ENCODE measurements at regions not wholly inside any gene's neighbourhood (a gene's known extent, or its start where the extent isn't known, plus 50 kb on each side); places are given as distances from the start of the nearest gene placed in this dataset.

DNA sequence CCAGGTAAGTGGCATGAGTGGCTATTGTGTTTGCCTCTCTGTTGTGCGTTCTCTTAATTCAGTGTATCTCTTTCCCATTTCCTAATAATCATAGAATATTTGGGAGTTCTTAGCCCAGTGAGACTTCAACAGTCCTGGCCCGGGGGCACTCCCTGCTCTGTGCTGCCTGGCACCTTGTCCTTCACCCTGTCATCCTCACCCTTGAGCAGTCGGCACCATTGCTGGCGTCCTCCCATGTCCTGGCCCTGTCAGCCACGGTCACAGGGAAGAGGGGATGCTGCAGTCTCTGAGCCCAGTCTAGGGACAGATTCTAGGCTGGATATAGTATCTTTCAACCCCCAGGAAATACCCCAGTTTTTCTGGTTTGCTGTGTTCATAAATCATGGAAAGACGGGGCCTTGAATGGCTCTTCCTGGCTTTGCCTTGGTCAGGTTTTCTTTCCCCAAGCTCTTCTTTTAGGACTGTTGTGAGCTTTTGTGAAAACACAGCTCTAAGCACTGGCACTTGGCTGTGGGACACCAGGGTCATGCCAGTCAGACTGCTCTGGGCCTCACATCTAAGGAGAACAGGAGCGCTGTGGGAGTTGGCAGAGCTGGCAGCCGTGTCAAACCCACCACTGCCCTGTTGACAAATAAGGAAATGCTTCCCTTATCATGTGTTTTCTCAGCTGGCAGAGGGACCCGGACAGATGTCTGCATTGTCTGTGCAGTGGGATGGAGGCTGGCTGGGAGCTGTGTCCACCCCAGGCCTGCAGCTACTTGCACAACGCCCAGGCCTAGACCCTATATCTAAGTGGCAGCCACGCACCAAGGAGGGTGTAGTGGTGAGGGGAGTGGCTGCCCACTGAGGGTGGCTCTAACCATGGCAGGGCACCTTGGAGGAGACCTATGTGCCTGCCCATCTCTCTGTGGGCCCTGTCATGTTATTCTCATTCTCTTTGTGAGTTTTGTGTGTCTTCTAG is 378.6 kb downstream of the ICE1 start:
- POLR2A ChIA-PET, result no interaction called here

DNA sequence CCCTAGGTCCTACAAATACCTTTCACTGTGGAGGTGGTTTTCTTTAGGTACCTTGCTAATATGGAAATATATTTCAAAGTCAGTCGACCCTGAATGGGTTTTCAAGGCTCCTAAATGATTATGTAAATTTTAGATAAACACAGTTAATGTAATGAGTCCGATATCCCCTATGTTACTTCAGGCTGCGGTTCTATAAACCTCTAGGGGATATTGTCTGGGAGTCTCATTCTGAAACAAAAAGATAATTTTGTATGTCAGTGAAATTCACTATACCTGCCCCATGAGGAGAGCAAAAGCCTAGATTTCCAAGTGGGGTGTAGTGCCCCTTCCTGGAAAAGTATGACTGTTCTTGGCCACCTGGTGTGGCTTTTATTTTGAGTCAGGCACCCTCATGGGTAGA is 377.3 kb downstream of the ICE1 start:
- ChIA-PET CTCF (no interaction called here), POLR2A (no interaction called here)
- H3K9me3 Mint-ChIP-seq, result no peaks in the 10 kb centered on the region
- H3K36me3 Mint-ChIP-seq (ENCODE audit: low read depth), result no peaks in the 10 kb centered on the region
- H3K4me3 Mint-ChIP-seq, result no peak overlapping the region
- no peak overlapping the region for H3K27ac Mint-ChIP-seq
- H3K27me3 Mint-ChIP-seq, result no peaks in the 10 kb centered on the region
- TF ChIP-seq, protein P1, sequence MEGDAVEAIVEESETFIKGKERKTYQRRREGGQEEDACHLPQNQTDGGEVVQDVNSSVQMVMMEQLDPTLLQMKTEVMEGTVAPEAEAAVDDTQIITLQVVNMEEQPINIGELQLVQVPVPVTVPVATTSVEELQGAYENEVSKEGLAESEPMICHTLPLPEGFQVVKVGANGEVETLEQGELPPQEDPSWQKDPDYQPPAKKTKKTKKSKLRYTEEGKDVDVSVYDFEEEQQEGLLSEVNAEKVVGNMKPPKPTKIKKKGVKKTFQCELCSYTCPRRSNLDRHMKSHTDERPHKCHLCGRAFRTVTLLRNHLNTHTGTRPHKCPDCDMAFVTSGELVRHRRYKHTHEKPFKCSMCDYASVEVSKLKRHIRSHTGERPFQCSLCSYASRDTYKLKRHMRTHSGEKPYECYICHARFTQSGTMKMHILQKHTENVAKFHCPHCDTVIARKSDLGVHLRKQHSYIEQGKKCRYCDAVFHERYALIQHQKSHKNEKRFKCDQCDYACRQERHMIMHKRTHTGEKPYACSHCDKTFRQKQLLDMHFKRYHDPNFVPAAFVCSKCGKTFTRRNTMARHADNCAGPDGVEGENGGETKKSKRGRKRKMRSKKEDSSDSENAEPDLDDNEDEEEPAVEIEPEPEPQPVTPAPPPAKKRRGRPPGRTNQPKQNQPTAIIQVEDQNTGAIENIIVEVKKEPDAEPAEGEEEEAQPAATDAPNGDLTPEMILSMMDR (IDR thresholded peaks at IDR 0.05), result no peak
- ATAC-seq (no peak), DNase-seq (no peak)
- no peaks in the 10 kb centered on the region for H3K4me1 Mint-ChIP-seq (ENCODE audit: low read depth)
- intact Hi-C loops (cut with micrococcal nuclease), result no loop called here

More for the DNA sequence above, 378.6 kb downstream of the ICE1 start:
- H3K4me1 Mint-ChIP-seq (ENCODE audit: low read depth), result no peaks in the 10 kb centered on the region
- H3K36me3 Mint-ChIP-seq (ENCODE audit: low read depth), result no peaks in the 10 kb centered on the region
- H3K4me3 Mint-ChIP-seq, result no peak overlapping the region
- no peaks in the 10 kb centered on the region for H3K9me3 Mint-ChIP-seq
- TF ChIP-seq, protein P1 (IDR thresholded peaks at IDR 0.05), result no peak
- no peak for ATAC-seq
- intact Hi-C loops (cut with micrococcal nuclease), result no loop called here
- DNase-seq, result no peak
- CTCF ChIA-PET, result no interaction called here
- no peaks in the 10 kb centered on the region for H3K27me3 Mint-ChIP-seq
- H3K27ac Mint-ChIP-seq, result no peak overlapping the region

GRCh38 chr5:5799229-5799628 is 376.8 kb downstream of the ICE1 start:
- Mint-ChIP-seq H3K27ac (no peak overlapping the region), H3K9me3 (no peaks in the 10 kb centered on the region), H3K4me3 (no peak overlapping the region), H3K27me3 (no peaks in the 10 kb centered on the region), H3K4me1 (ENCODE audit: low read depth) (no peaks in the 10 kb centered on the region), H3K36me3 (ENCODE audit: low read depth) (no peaks in the 10 kb centered on the region)
- intact Hi-C loops (cut with micrococcal nuclease), result no loop called here
- CTCF ChIA-PET, result no interaction called here
- no peak for ATAC-seq
- DNase-seq, result no peak
- TF ChIP-seq, protein P1 (IDR thresholded peaks at IDR 0.05), result no peak
- POLR2A ChIA-PET, result no interaction called here

GRCh38 chr5:5798462-5798861 is 376.0 kb downstream of the ICE1 start:
- ChIA-PET CTCF (no interaction called here), POLR2A (no interaction called here)
- Mint-ChIP-seq H3K27ac (no peak overlapping the region), H3K36me3 (ENCODE audit: low read depth) (no peaks in the 10 kb centered on the region), H3K27me3 (no peaks in the 10 kb centered on the region), H3K9me3 (no peaks in the 10 kb centered on the region), H3K4me1 (ENCODE audit: low read depth) (no peaks in the 10 kb centered on the region), H3K4me3 (no peak overlapping the region)
- DNase-seq, result no peak
- intact Hi-C loops (cut with micrococcal nuclease), result no loop called here
- TF ChIP-seq, protein P1 (IDR thresholded peaks at IDR 0.05), result no peak
- no peak for ATAC-seq

DNA sequence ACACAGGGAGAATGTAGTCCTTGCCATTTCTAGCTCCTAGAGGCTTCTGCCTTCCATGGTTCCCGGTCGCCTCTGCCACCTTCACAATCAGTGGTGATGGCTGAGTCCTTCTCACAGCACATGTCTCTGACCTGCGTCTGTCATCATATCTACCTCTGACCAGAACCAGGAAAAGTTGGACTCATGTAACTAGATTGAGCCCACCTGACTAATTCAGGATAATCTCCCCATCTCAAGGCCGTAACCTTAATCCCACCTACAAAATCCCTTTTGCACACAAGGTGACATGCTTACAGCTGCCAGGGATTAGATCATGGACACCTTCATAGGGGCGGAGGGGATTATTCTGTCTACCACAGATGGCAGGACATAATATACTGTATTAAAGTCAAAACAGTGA is 375.6 kb downstream of the ICE1 start:
- no peaks in the 10 kb centered on the region for H3K4me1 Mint-ChIP-seq (ENCODE audit: low read depth)
- no peaks in the 10 kb centered on the region for H3K36me3 Mint-ChIP-seq (ENCODE audit: low read depth)
- TF ChIP-seq, protein P1 (IDR thresholded peaks at IDR 0.05), result no peak
- H3K9me3 Mint-ChIP-seq, result no peaks in the 10 kb centered on the region
- no peak overlapping the region for H3K27ac Mint-ChIP-seq
- ATAC-seq (no peak), DNase-seq (no peak)
- no peaks in the 10 kb centered on the region for H3K27me3 Mint-ChIP-seq
- ChIA-PET CTCF (no interaction called here), POLR2A (no interaction called here)
- intact Hi-C loops (cut with micrococcal nuclease), result no loop called here
- H3K4me3 Mint-ChIP-seq, result no peak overlapping the region

Data from activated CD8-positive, alpha-beta T cell treated with anti-CD3 and anti-CD28 coated beads for 36 hours (primary cell).